ENCODE measurements at regions not wholly inside any gene's neighbourhood (a gene's known extent, or its start where the extent isn't known, plus 50 kb on each side); places are given as distances from the start of the nearest gene placed in this dataset.

- TF ChIP-seq CHD7 (IDR thresholded peaks at IDR 0.05; ENCODE audit: insufficient replicate concordance, low read length): no peak
- TF ChIP-seq GTF2F1 (IDR thresholded peaks at IDR 0.05; ENCODE audit: borderline replicate concordance, low read depth, low read length): no peak
- no peak for TF ChIP-seq EP300 (IDR thresholded peaks at IDR 0.05; ENCODE audit: borderline replicate concordance in 1 of 2, low read depth in 2 of 2, low read length in 2 of 2)
- TF ChIP-seq CEBPB (IDR thresholded peaks at IDR 0.05; ENCODE audit: low read depth, low read length): no peak
Observed at GRCh38 chr4:141486375-141486997, 149.9 kb upstream of the IL15 start (continued).

Data from H1 (cell line).